Activated CD8-positive, alpha-beta memory T cell treated with anti-CD3 and anti-CD28 coated beads, Interleukin-2, amount 10 ng/mL, durations not matched to agents 7 days and 5 days (primary cell): ENCODE measurements at regions not wholly inside any gene's neighbourhood (a gene's known extent, or its start where the extent isn't known, plus 50 kb on each side); places are given as distances from the start of the nearest gene placed in this dataset.

Source experiments
- ATAC-seq: fragments of 150-1000 bp; cut with Tn5 transposase; one replicate; pipeline ENCODE4 v1.10.0; 2021; ENCODE audit warnings: moderate library complexity
- CTCF ChIA-PET: fragments of 350-600 bp; sonication (Branson Sonifier 250); formaldehyde crosslinking; loops from one replicate; lab custom pipeline; 2021; ENCODE audit warnings: antibody characterized with exemption; lab: Charles Lee
- DNase-seq: peaks from one replicate; pipeline ENCODE4 v3.0.0-alpha.2; 2020
- H3K27ac Mint-ChIP-seq: one replicate; pipeline ENCODE4 v1.8.0; 2021; ENCODE audit warnings: mild to moderate bottlenecking, mixed read lengths
- H3K27me3 Mint-ChIP-seq: one replicate; pipeline ENCODE4 v1.8.0; 2021; ENCODE audit warnings: mixed read lengths
- H3K36me3 Mint-ChIP-seq: one replicate; pipeline ENCODE4 v1.8.0; 2021; ENCODE audit warnings: mild to moderate bottlenecking, mixed read lengths
- H3K4me1 Mint-ChIP-seq: one replicate; pipeline ENCODE4 v1.8.0; 2021; ENCODE audit warnings: mixed read lengths
- H3K4me3 Mint-ChIP-seq: one replicate; pipeline ENCODE4 v1.8.0; 2021; ENCODE audit warnings: mild to moderate bottlenecking, moderate library complexity, mixed read lengths
- H3K9me3 Mint-ChIP-seq: one replicate; pipeline ENCODE4 v1.8.0; 2022; ENCODE audit warnings: low read depth, mixed read lengths

- Mint-ChIP-seq H3K9me3 (peaks cover 2% of the 10 kb centered on the region), H3K4me3 (no peak overlapping the region), H3K4me1 (peaks cover 21% of the 10 kb centered on the region), H3K27ac (no peak overlapping the region), H3K36me3 (peaks cover 8% of the 10 kb centered on the region), H3K27me3 (no peaks in the 10 kb centered on the region)
- no peak for DNase-seq
- CTCF ChIA-PET, result interaction anchor here (1.1 to 3.0 kb wide), 2 partner anchors 41 to 92 kb away, joined by 4 to 14 read pairs; partner anchors contain the start of gene PHLDA1
- no peak for ATAC-seq
Measured at GRCh38 chr12:75938189-75938588, 93.4 kb downstream of the PHLDA1 start.

GRCh38 chr12:75937486-75937885 lies 94.1 kb downstream of the PHLDA1 start:
- H3K27ac Mint-ChIP-seq, result no peak overlapping the region
- peaks cover 24% of the 10 kb centered on the region for H3K4me1 Mint-ChIP-seq
- H3K36me3 Mint-ChIP-seq, result peaks cover 8% of the 10 kb centered on the region
- DNase-seq, result no peak
- CTCF ChIA-PET, result interaction anchor here (1.1 to 3.0 kb wide), 5 partner anchors 17 to 93 kb away, joined by 3 to 14 read pairs (median 5); partner anchors contain the start of gene PHLDA1
- no peaks in the 10 kb centered on the region for H3K27me3 Mint-ChIP-seq
- no peak for ATAC-seq
- peaks cover 2% of the 10 kb centered on the region for H3K9me3 Mint-ChIP-seq
- no peak overlapping the region for H3K4me3 Mint-ChIP-seq

- no peak for ATAC-seq
- CTCF ChIA-PET, result interaction anchor here (0.7 to 3.0 kb wide), 5 partner anchors 16 to 94 kb away, joined by 3 to 14 read pairs (median 5); partner anchors contain the start of gene PHLDA1
- peaks cover 2% of the 10 kb centered on the region for H3K9me3 Mint-ChIP-seq
- no peak overlapping the region for H3K4me3 Mint-ChIP-seq
- peaks cover 28% of the 10 kb centered on the region for H3K4me1 Mint-ChIP-seq
- H3K36me3 Mint-ChIP-seq, result peaks cover 11% of the 10 kb centered on the region
- no peaks in the 10 kb centered on the region for H3K27me3 Mint-ChIP-seq
- no peak for DNase-seq
- H3K27ac Mint-ChIP-seq, result no peak overlapping the region
Measured at GRCh38 chr12:75936515-75937440, 94.8 kb downstream of the PHLDA1 start.

- CTCF ChIA-PET, result interaction anchor here (0.8 to 2.4 kb wide), 6 partner anchors 8 to 96 kb away, joined by 3 to 23 read pairs (median 4); partner anchors contain the start of gene PHLDA1
Measured at GRCh38 chr12:75935539-75936242, 95.9 kb downstream of the PHLDA1 start.

GRCh38 chr12:75933101-75933500 lies 98.5 kb downstream of the PHLDA1 start:
- Mint-ChIP-seq H3K4me3 (no peak overlapping the region), H3K27me3 (no peaks in the 10 kb centered on the region), H3K36me3 (peaks cover 13% of the 10 kb centered on the region), H3K9me3 (no peaks in the 10 kb centered on the region), H3K27ac (no peak overlapping the region), H3K4me1 (peaks cover 38% of the 10 kb centered on the region)
- no peak for DNase-seq
- ATAC-seq, result no peak
- CTCF ChIA-PET, result interaction anchor here (0.6 to 2.3 kb wide), 4 partner anchors 9 to 116 kb away, joined by 3 to 9 read pairs (median 4); partner anchors contain the start of gene PHLDA1

More at GRCh38 chr12:75935539-75936242, 95.9 kb downstream of the PHLDA1 start:
- DNase-seq (no peak), ATAC-seq (peak; percentile 18)
- peaks cover 2% of the 10 kb centered on the region for H3K9me3 Mint-ChIP-seq
- H3K27me3 Mint-ChIP-seq, result no peaks in the 10 kb centered on the region
- peak overlapping the region; percentile 66 for H3K27ac Mint-ChIP-seq
- no peak overlapping the region for H3K4me3 Mint-ChIP-seq
- H3K4me1 Mint-ChIP-seq, result peaks cover 31% of the 10 kb centered on the region
- H3K36me3 Mint-ChIP-seq, result peaks cover 12% of the 10 kb centered on the region

- DNase-seq, result no peak
- no peaks in the 10 kb centered on the region for H3K27me3 Mint-ChIP-seq
- H3K4me3 Mint-ChIP-seq, result no peak overlapping the region
Measured at GRCh38 chr12:75932241-75932640, 99.3 kb downstream of the PHLDA1 start.

GRCh38 chr12:75923964-75924666 lies 107.5 kb downstream of the PHLDA1 start:
- H3K27me3 Mint-ChIP-seq, result no peaks in the 10 kb centered on the region
- peak overlapping the region; percentile 74 for H3K27ac Mint-ChIP-seq
- H3K9me3 Mint-ChIP-seq, result peaks cover 27% of the 10 kb centered on the region
- peaks cover 22% of the 10 kb centered on the region for H3K4me1 Mint-ChIP-seq
- no peak overlapping the region for H3K4me3 Mint-ChIP-seq
- CTCF ChIA-PET, result interaction anchor here (1.0 to 3.4 kb wide), 6 partner anchors 9 to 108 kb away, joined by 3 to 14 read pairs (median 4); partner anchors contain the start of gene PHLDA1
- DNase-seq, result no peak
- ATAC-seq, result no peak
- H3K36me3 Mint-ChIP-seq, result peaks cover 44% of the 10 kb centered on the region

More at GRCh38 chr12:75932241-75932640, 99.3 kb downstream of the PHLDA1 start:
- H3K4me1 Mint-ChIP-seq, result peaks cover 38% of the 10 kb centered on the region
- peaks cover 19% of the 10 kb centered on the region for H3K36me3 Mint-ChIP-seq
- no peak for ATAC-seq
- peak overlapping the region; percentile 8 for H3K27ac Mint-ChIP-seq
- H3K9me3 Mint-ChIP-seq, result no peaks in the 10 kb centered on the region
- CTCF ChIA-PET, result interaction anchor here (0.6 to 2.3 kb wide), 3 partner anchors 8 to 116 kb away, joined by 3 to 9 read pairs (median 3); partner anchors contain the start of gene PHLDA1

- CTCF ChIA-PET, result interaction anchor here (0.9 to 3.4 kb wide), 8 partner anchors 10 to 109 kb away, joined by 3 to 14 read pairs (median 4); partner anchors contain the start of gene PHLDA1
- ATAC-seq, result peak; percentile 76
- Mint-ChIP-seq H3K4me1 (peaks cover 19% of the 10 kb centered on the region), H3K9me3 (peaks cover 27% of the 10 kb centered on the region), H3K27ac (peak overlapping the region; percentile 74), H3K27me3 (no peaks in the 10 kb centered on the region), H3K36me3 (peaks cover 43% of the 10 kb centered on the region), H3K4me3 (no peak overlapping the region)
- DNase-seq, result no peak
Measured at GRCh38 chr12:75922944-75923642, 108.5 kb downstream of the PHLDA1 start.

GRCh38 chr12:75921622-75922289 lies 109.8 kb downstream of the PHLDA1 start:
- Mint-ChIP-seq H3K4me1 (peaks cover 28% of the 10 kb centered on the region), H3K36me3 (peaks cover 38% of the 10 kb centered on the region), H3K9me3 (peaks cover 27% of the 10 kb centered on the region), H3K27me3 (no peaks in the 10 kb centered on the region), H3K27ac (no peak overlapping the region), H3K4me3 (no peak overlapping the region)
- ATAC-seq (no peak), DNase-seq (no peak)
- CTCF ChIA-PET, result interaction anchor here (0.9 to 3.4 kb wide), 6 partner anchors 9 to 110 kb away, joined by 3 to 14 read pairs (median 4); partner anchors contain the start of gene PHLDA1

GRCh38 chr12:75917715-75918114 lies 113.9 kb downstream of the PHLDA1 start:
- ATAC-seq, result no peak
- CTCF ChIA-PET, result interaction anchor here (1.6 kb wide), 1 partner anchor 113 kb away, joined by 5 read pairs; the partner anchor contains the start of gene PHLDA1
- no peak overlapping the region for H3K27ac Mint-ChIP-seq
- peaks cover 2% of the 10 kb centered on the region for H3K9me3 Mint-ChIP-seq
- DNase-seq, result no peak
- H3K4me1 Mint-ChIP-seq, result peaks cover 20% of the 10 kb centered on the region
- H3K27me3 Mint-ChIP-seq, result no peaks in the 10 kb centered on the region
- H3K36me3 Mint-ChIP-seq, result peaks cover 7% of the 10 kb centered on the region
- no peak overlapping the region for H3K4me3 Mint-ChIP-seq

GRCh38 chr12:75917083-75917482 lies 114.5 kb downstream of the PHLDA1 start:
- ATAC-seq (no peak), DNase-seq (no peak)
- H3K4me1 Mint-ChIP-seq, result peaks cover 16% of the 10 kb centered on the region
- CTCF ChIA-PET, result no interaction called here
- no peaks in the 10 kb centered on the region for H3K27me3 Mint-ChIP-seq
- H3K9me3 Mint-ChIP-seq, result no peaks in the 10 kb centered on the region
- H3K27ac Mint-ChIP-seq, result no peak overlapping the region
- no peak overlapping the region for H3K4me3 Mint-ChIP-seq
- H3K36me3 Mint-ChIP-seq, result peaks cover 4% of the 10 kb centered on the region
